ENCODE measurements at regions not wholly inside any gene's neighbourhood (a gene's known extent, or its start where the extent isn't known, plus 50 kb on each side); places are given as distances from the start of the nearest gene placed in this dataset.

- DNase-seq (ENCODE audit: low read depth, low spot score): no peak
Measured at GRCh38 chr3:127484601-127485388, 105.7 kb downstream of the TPRA1 start.

- DNase-seq (ENCODE audit: low read depth, low spot score): no peak
Measured at GRCh38 chr3:127483902-127484591, 106.5 kb downstream of the TPRA1 start.

GRCh38 chr3:127483005-127483641 lies 107.4 kb downstream of the TPRA1 start:
- no peak for DNase-seq (ENCODE audit: low read depth, low spot score)

GRCh38 chr3:127482216-127483004 lies 108.1 kb downstream of the TPRA1 start:
- no peak for DNase-seq (ENCODE audit: low read depth, low spot score)

GRCh38 chr3:127480196-127480954 lies 110.2 kb downstream of the TPRA1 start:
- DNase-seq (ENCODE audit: low read depth, low spot score): no peak

- no peak for DNase-seq (ENCODE audit: low read depth, low spot score)
Measured at GRCh38 chr3:127479449-127479848, 111.1 kb downstream of the TPRA1 start.

GRCh38 chr3:127478922-127479321 lies 111.6 kb downstream of the TPRA1 start:
- DNase-seq (ENCODE audit: low read depth, low spot score): no peak

- DNase-seq (ENCODE audit: low read depth, low spot score): no peak
Measured at GRCh38 chr3:127477396-127477795, 113.1 kb downstream of the TPRA1 start.

- no peak for DNase-seq (ENCODE audit: low read depth, low spot score)
Measured at GRCh38 chr3:127476936-127477335, 113.6 kb downstream of the TPRA1 start.

GRCh38 chr3:127475975-127476705 lies 114.4 kb downstream of the TPRA1 start:
- DNase-seq (ENCODE audit: low read depth, low spot score): no peak

- no peak for DNase-seq (ENCODE audit: low read depth, low spot score)
Measured at GRCh38 chr3:127475391-127475790, 115.1 kb downstream of the TPRA1 start.

- DNase-seq (ENCODE audit: low read depth, low spot score): no peak
Measured at GRCh38 chr3:127473244-127474024, 117.1 kb downstream of the TPRA1 start.

GRCh38 chr3:127472506-127472905 lies 118.0 kb downstream of the TPRA1 start:
- no peak for DNase-seq (ENCODE audit: low read depth, low spot score)

GRCh38 chr3:127471142-127471541 lies 119.4 kb downstream of the TPRA1 start:
- no peak for DNase-seq (ENCODE audit: low read depth, low spot score)

- no peak for DNase-seq (ENCODE audit: low read depth, low spot score)
Measured at GRCh38 chr3:127469760-127470159, 120.8 kb downstream of the TPRA1 start.

GRCh38 chr3:127467391-127467790 lies 123.1 kb downstream of the TPRA1 start:
- no peak for DNase-seq (ENCODE audit: low read depth, low spot score)

- DNase-seq (ENCODE audit: low read depth, low spot score): no peak
Measured at GRCh38 chr3:127464642-127465041, 125.9 kb downstream of the TPRA1 start.

- DNase-seq (ENCODE audit: low read depth, low spot score): no peak
Measured at GRCh38 chr3:127462111-127462655, 128.3 kb downstream of the TPRA1 start.

- DNase-seq (ENCODE audit: low read depth, low spot score): no peak
Measured at GRCh38 chr3:127461286-127461910, 129.1 kb downstream of the TPRA1 start.
